ENCODE measurements at regions not wholly inside any gene's neighbourhood (a gene's known extent, or its start where the extent isn't known, plus 50 kb on each side); places are given as distances from the start of the nearest gene placed in this dataset.

DNA sequence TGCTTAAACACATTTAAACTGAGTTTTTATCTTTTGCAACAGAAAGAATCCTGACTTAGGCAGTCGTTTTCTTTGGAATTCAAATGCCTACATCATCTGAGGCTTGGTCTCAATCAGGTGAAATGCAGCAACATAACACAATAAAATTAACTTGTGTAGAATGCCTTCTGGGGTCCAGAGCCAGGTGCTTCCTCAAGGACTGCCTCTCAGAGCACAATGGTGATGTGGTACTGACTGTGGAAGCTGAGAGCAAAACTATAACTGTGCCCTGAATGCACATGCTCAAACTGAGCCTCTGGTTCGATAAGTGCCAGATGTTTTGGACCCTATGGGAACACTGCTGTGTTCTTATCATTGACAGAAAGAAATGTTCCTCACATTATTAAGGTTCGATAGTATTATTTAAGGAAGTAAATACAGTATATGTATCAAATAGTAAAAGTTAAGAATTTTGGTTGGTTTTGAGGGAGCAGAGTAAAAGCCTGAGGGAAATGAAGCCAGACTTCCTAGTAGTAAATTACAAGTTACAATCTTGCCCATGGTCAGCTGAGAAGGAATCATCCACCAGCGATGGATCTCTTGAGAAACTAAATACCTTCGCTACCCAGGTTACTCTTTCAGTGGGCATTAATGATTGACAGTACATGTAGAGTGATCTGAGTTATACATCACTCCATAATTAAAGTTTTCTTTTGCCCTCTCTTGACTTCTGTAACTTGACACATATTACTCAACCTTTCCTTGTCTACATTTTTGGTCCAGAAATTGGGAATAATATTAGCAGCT lies 122.9 kb upstream of the ATP2B1 start:
- no peaks in the 10 kb centered on the region for H3K4me1 ChIP-seq (ENCODE audit: low read length)
- H3K27ac ChIP-seq (ENCODE audit: low read length): no peak overlapping the region
- H3K9ac ChIP-seq (ENCODE audit: low read length): no peak overlapping the region
- no peaks in the 10 kb centered on the region for H3K27me3 ChIP-seq (replicated peaks; ENCODE audit: insufficient read depth, low read length)
- no peak overlapping the region for H3K4me3 ChIP-seq (ENCODE audit: low read length)
- TF ChIP-seq EZH2 (optimal IDR thresholded peaks at IDR 0.05; ENCODE audit: low read depth, low read length): no peak
- TF ChIP-seq, protein P1, sequence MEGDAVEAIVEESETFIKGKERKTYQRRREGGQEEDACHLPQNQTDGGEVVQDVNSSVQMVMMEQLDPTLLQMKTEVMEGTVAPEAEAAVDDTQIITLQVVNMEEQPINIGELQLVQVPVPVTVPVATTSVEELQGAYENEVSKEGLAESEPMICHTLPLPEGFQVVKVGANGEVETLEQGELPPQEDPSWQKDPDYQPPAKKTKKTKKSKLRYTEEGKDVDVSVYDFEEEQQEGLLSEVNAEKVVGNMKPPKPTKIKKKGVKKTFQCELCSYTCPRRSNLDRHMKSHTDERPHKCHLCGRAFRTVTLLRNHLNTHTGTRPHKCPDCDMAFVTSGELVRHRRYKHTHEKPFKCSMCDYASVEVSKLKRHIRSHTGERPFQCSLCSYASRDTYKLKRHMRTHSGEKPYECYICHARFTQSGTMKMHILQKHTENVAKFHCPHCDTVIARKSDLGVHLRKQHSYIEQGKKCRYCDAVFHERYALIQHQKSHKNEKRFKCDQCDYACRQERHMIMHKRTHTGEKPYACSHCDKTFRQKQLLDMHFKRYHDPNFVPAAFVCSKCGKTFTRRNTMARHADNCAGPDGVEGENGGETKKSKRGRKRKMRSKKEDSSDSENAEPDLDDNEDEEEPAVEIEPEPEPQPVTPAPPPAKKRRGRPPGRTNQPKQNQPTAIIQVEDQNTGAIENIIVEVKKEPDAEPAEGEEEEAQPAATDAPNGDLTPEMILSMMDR (IDR thresholded peaks at IDR 0.05; ENCODE audit: low read length): no peak
- no peak for TF ChIP-seq EZH2phosphoT487 (IDR thresholded peaks at IDR 0.05; ENCODE audit: low read length)
- no peaks in the 10 kb centered on the region for H3K79me2 ChIP-seq (ENCODE audit: low read length)
- no peaks in the 10 kb centered on the region for H4K20me1 ChIP-seq (ENCODE audit: insufficient read depth, low read length)
- H3K9me2 ChIP-seq (replicated peaks; ENCODE audit: insufficient read depth, low read length): no peaks in the 10 kb centered on the region
- no peak overlapping the region for H3K4me2 ChIP-seq (ENCODE audit: low read depth, low read length)
- H2AFZ ChIP-seq (ENCODE audit: low read length): no peak overlapping the region
- no peaks in the 10 kb centered on the region for H3K36me3 ChIP-seq (replicated peaks; ENCODE audit: insufficient read depth, low read length)
- DNase-seq: no peak
- no peaks in the 10 kb centered on the region for H3F3A ChIP-seq (ENCODE audit: insufficient read depth, low read length)
- H3K9me3 ChIP-seq (replicated peaks; ENCODE audit: insufficient read depth, low read length): no peaks in the 10 kb centered on the region

- Histone ChIP-seq H3K4me1 (ENCODE audit: low read length) (no peaks in the 10 kb centered on the region), H3K36me3 (replicated peaks; ENCODE audit: insufficient read depth, low read length) (no peaks in the 10 kb centered on the region)
Measured at GRCh38 chr12:89829434-89829975, 120.9 kb upstream of the ATP2B1 start.

DNA sequence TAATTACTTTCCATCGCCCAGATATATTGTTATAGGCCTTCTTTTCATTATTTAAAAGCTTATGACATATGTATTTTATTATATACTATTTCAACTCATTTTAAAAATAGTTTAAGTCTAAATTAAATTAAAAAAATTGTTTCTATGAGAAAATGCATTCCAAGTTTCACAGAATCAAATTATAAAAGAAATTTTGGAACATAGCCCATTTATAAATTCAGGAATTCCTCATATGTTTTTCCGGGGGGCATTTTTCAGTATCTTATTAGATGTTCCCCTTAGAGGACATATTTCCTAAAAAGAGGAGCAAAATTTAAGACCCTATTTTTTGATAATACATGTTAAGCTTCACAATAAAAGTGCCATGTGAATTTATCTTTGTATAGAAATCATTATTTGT lies 119.9 kb upstream of the ATP2B1 start:
- no peaks in the 10 kb centered on the region for H4K20me1 ChIP-seq (ENCODE audit: insufficient read depth, low read length)
- H3K36me3 ChIP-seq (replicated peaks; ENCODE audit: insufficient read depth, low read length): no peaks in the 10 kb centered on the region
- DNase-seq: no peak
- no peak overlapping the region for H2AFZ ChIP-seq (ENCODE audit: low read length)
- TF ChIP-seq EZH2phosphoT487 (IDR thresholded peaks at IDR 0.05; ENCODE audit: low read length): no peak
- TF ChIP-seq, protein P1 (IDR thresholded peaks at IDR 0.05; ENCODE audit: low read length): no peak
- no peak for TF ChIP-seq EZH2 (optimal IDR thresholded peaks at IDR 0.05; ENCODE audit: low read depth, low read length)
- no peak overlapping the region for H3K4me2 ChIP-seq (ENCODE audit: low read depth, low read length)
- no peaks in the 10 kb centered on the region for H3F3A ChIP-seq (ENCODE audit: insufficient read depth, low read length)
- no peak overlapping the region for H3K9ac ChIP-seq (ENCODE audit: low read length)
- H3K9me3 ChIP-seq (replicated peaks; ENCODE audit: insufficient read depth, low read length): no peaks in the 10 kb centered on the region
- no peaks in the 10 kb centered on the region for H3K4me1 ChIP-seq (ENCODE audit: low read length)
- no peak overlapping the region for H3K27ac ChIP-seq (ENCODE audit: low read length)
- H3K9me2 ChIP-seq (replicated peaks; ENCODE audit: insufficient read depth, low read length): no peaks in the 10 kb centered on the region
- H3K27me3 ChIP-seq (replicated peaks; ENCODE audit: insufficient read depth, low read length): no peaks in the 10 kb centered on the region
- no peak overlapping the region for H3K4me3 ChIP-seq (ENCODE audit: low read length)
- H3K79me2 ChIP-seq (ENCODE audit: low read length): no peaks in the 10 kb centered on the region

More at GRCh38 chr12:89829434-89829975, 120.9 kb upstream of the ATP2B1 start:
- H3K27ac ChIP-seq (ENCODE audit: low read length): no peak overlapping the region
- TF ChIP-seq EZH2phosphoT487 (IDR thresholded peaks at IDR 0.05; ENCODE audit: low read length) (no peak), EZH2 (optimal IDR thresholded peaks at IDR 0.05; ENCODE audit: low read depth, low read length) (no peak)
- TF ChIP-seq, protein P1 (IDR thresholded peaks at IDR 0.05; ENCODE audit: low read length): no peak
- no peak overlapping the region for H2AFZ ChIP-seq (ENCODE audit: low read length)
- H3K9me2 ChIP-seq (replicated peaks; ENCODE audit: insufficient read depth, low read length): no peaks in the 10 kb centered on the region
- no peak overlapping the region for H3K9ac ChIP-seq (ENCODE audit: low read length)
- H3K79me2 ChIP-seq (ENCODE audit: low read length): no peaks in the 10 kb centered on the region
- no peaks in the 10 kb centered on the region for H3K9me3 ChIP-seq (replicated peaks; ENCODE audit: insufficient read depth, low read length)
- no peaks in the 10 kb centered on the region for H3K27me3 ChIP-seq (replicated peaks; ENCODE audit: insufficient read depth, low read length)
- H3K4me3 ChIP-seq (ENCODE audit: low read length): no peak overlapping the region
- no peak overlapping the region for H3K4me2 ChIP-seq (ENCODE audit: low read depth, low read length)
- no peak for DNase-seq
- no peaks in the 10 kb centered on the region for H4K20me1 ChIP-seq (ENCODE audit: insufficient read depth, low read length)
- H3F3A ChIP-seq (ENCODE audit: insufficient read depth, low read length): no peaks in the 10 kb centered on the region
